Activated CD8-positive, alpha-beta memory T cell treated with anti-CD3 and anti-CD28 coated beads for 24 hours (primary cell): ENCODE measurements at regions not wholly inside any gene's neighbourhood (a gene's known extent, or its start where the extent isn't known, plus 50 kb on each side); places are given as distances from the start of the nearest gene placed in this dataset.

ENCODE experiments used
- DNase-seq: peaks from one replicate; pipeline ENCODE4 v3.0.0-alpha.2; 2020

DNA sequence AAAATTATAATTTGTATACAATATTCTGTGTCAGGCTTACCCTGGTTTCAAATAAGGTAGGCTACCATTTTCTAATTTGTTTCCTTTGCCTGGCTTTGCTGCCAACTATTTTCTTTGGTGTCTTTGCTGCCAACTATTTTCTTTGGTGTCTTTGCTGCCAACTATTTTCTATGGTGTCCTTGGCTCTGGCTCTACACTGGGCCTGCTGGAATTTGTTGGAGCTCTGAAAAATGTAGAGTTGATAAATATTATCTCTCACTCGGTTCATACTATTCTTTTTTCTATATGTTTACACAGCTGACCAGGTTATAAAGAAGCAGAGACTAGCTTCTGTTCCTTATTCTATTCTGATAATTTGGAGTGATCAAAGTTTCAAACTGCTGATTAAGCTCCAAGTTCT, 768.0 kb upstream of the PHF14 start:
- no peak for DNase-seq

DNA sequence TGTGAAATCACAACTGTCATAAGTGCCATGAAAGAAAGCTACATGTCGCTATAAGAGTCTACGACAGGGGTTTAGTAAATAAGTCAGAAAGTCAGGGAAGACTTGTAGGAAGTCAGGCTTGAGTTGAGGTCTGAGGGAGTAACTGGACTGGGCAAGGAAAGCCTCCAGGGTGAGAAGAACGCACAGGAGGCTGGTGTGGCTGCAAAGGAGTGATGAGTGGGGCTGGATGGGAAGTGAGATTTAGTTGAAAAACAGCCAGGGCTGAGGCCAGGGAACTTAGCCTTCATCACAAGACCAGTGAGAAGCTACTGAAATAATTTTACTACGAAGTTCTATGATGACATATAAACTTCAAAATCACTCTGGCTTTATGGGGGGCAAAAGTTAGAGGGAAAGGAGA, 763.7 kb upstream of the PHF14 start:
- no peak for DNase-seq

DNA sequence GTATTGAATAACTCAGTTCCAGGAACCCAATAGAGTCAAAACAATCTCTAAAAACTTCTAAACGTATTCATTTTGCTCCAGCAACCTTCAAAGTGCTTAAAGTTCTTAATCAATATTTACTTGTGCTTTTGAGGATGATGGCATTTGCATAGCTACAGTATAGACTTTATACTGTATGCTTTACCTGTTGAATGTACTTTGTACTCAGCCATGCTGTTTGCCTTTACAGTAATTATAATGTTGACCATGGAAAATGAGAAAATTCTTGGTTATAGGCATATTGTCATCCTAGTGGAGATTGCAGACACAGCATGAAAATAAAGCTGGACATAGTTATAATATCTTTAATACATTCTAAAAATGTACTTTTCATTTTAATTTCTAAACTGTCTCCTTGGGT, 762.7 kb upstream of the PHF14 start:
- no peak for DNase-seq

DNA sequence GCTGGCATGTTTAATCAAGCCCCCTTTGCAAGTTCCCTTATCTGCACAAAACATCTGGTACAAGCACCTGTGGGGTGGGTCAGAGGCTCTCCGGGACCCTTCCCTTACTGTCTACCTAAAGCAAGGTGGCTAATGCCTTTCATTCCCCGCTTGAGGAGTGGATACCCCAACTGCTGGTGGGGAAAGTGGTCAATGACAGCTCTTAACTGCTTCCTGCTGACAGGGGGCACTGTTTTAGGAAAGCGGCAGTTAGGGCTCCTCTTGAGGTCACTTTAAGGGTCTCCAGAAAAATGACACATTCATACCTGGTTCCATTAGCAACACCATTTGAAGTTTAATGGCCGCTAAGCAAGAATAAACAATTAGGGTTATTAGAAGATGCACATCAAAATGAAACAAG, 761.8 kb upstream of the PHF14 start:
- no peak for DNase-seq

DNA sequence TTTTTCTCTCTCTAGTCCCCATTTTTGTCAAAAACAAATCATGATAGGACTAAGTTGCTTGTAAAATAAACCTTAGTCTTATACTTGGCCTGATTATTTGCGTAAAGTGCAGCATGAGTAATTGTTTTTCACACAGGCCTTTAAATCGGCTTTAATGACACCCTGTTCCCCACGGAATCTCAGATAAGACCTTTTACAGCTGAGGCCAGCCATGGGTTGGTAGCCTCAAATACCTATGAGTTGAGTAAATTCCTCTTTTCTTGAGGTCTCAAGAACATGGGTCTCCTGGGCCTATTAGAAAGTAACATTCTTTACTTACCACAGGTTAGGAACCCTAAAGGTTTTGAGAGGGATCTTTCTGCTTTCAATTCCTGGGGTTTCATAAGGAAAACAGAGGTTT, 761.0 kb upstream of the PHF14 start:
- DNase-seq: no peak

DNA sequence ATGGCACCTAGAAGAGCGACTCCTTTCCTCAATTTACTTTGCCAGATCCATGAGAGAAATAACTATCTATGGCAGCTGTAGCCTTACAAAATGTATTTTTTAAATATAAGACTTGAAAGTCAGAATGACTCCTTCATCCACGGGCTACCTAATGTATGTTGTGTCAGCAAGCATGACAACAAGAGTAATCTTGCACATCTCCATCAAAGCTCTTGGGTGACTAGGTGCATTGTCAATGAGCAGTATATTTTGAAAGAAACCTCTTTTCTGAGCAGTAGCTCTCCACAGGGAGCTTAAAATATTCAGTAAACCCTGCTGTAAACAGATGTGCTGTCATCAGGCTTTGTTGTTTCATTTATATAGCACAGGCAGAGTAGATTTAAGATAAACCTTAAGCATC, 757.2 kb upstream of the PHF14 start:
- no peak for DNase-seq

DNA sequence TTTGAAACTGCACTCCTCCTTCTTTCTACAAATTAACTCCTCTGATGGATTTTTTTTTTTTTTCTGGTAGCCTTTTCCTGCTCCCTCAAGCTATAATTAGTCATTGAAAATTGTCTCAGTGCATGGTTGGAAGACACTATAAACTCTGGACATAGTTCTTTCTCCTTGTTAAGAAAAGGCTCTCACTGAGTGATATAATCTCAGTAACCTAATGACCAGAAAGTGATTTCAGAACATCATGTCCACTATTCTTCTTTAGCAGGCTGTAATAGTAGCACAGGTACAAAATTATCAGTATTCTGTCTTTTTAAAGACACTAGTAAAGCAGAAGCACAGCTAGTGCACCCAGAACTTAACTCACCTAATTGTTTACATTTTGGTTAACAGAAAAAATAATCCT, 752.6 kb upstream of the PHF14 start:
- DNase-seq: no peak

DNA sequence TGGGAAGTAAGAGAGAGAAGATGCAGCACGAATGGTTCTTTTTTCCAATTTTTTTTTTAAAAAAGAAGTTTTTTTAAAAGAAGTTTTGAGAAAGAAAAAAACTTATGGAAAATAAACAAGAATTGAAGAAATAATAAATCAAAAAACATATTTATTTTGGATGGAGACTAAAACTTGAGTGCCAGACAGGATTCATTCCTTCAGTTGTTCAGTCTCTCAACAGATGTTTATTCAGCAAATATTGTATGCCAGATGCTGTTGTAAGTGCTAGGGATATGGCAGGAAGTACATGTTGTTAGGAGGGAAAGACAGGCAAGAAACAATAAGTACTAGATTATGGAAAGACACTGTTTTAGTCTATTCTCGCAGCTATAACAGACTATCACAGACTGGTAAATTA, 750.7 kb upstream of the PHF14 start:
- DNase-seq: no peak

DNA sequence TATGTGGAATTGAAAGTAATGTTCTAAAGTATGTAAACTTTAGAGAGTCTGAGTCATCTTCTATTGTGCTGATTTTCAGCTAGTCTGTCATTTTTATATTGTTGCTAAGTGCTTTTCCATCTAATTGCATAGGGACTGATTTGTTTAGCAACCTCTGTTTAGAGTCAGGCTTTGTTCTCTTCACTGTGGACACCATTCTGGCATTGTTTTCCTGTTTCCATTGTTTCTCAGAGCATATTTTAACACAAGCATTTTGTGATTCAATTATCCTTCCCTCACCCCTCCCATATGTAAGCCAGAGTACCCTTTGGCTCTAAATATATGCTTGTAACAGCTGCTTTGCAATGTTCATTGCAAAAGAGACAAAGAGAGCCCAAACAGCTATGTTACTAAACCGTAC, 748.4 kb upstream of the PHF14 start:
- DNase-seq: no peak

DNA sequence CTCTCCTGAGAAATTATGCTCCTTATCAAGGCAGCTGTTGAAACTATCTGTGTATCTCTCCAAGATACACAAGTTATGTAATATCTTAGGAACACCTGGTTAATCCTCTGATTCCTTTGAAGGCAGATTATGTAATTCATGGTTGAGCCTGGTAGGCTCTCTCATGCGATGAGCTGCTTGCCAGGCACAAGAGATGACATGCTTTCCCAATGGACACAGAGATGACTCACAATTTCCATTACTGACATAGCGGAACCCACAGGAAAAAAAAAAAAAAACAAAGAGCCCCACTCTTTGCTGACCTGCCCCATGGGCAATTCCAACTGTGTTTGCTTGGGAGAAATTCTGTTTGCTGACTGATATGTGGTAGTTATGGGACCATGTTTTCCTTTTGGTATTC, 736.4 kb upstream of the PHF14 start:
- DNase-seq: no peak

DNA sequence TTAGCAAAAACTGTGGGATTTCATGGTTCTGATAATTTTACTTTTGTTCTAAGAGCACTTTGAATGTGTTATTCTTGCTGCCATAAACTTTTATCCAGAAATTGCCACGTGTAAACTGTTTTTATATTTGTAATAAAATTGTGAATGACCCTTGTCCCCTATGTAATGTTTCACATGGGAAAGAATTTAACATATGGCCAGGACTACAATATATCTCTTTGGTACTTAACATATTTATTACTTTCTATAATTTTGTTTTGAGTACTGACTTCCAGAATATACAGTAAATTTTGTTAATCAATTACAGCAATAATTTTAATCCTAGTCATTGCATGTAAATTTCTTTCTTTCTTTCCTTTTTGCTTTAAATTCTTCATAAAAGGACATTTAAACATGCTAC, 735.0 kb upstream of the PHF14 start:
- no peak for DNase-seq

DNA sequence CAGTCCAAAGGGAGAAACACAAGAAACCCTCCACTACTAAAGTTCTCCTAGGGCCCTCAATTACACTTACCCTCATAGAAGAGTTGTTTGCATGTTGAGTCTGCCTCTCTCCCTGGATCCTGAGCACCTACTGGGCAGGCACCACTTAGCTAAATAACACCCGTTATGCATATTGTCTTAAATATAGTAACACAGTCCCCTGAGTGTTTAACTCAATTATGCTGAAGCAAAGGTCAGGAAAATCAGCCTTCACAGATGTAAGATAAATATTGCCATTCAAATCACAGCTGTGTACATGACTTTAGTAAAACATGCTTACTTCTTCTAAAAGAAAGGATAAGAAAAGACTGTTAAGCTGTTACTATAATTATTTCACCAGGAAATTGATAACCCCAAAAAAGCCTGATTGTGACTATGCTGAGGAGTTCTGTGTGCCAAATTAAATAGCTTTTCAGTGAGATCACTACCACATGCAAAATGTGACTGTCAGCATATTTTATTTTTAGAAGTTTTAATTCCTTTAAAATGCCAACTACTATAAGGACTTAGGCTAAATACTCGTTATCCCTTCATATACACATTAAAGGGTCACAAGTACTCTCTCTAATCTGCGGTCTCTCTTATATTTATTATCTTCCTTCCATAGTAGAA, 733.9 kb upstream of the PHF14 start:
- no peak for DNase-seq

DNA sequence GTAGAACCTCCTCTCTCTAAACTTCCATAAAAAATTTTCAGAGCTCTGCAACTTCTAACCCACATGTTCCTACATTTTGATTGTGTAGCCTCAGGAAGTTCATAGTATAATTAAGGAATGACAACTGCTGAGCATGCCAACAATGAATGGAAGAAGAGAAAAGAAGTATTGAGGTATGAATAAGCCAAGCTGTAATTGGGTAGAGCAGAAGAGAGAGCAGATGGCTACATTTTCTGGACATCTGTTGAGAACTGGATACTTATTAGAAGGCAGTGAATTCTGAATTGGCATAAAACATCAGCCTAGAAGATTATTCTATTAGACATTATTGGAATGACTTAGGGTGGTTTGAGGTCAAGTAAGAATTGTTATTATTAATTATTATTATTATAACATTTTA, 728.3 kb upstream of the PHF14 start:
- DNase-seq: no peak

DNA sequence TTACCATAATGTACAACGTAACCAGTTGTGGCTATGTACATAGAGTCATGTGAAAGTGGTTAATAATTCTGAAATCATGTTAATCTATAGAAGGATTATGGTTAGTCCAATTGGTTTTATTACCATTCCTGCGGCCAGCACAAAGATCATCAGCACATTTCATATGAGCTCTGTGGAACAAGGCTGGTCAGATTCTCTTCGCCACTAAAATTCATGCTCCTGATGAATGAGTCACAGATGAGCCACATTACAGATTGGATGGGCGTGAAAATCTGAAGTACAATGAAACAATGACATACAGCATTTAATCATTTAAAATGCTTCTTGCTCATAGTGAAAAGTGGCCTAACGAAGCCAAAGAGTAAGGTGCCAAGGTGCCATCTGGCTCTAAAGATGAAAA, 716.2 kb upstream of the PHF14 start:
- DNase-seq: no peak

DNA sequence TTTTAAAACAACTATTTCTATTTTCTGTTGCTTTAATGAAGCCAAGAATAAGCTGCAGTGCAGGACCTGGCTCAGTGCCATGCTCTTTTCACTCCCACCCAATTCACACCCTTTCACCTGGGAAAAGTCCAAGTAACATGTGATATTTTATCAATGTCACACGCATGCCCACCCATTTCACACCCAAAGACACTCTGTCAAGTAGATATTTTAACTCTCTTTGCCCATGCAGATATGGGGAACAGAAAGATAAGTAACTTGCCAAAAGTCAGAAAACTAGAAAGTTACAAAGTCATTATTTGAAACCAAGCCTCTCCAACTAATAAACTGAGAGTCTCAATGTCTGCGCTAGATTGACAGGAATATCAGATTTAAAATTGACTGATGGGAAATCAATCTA, 706.7 kb upstream of the PHF14 start:
- DNase-seq: no peak

DNA sequence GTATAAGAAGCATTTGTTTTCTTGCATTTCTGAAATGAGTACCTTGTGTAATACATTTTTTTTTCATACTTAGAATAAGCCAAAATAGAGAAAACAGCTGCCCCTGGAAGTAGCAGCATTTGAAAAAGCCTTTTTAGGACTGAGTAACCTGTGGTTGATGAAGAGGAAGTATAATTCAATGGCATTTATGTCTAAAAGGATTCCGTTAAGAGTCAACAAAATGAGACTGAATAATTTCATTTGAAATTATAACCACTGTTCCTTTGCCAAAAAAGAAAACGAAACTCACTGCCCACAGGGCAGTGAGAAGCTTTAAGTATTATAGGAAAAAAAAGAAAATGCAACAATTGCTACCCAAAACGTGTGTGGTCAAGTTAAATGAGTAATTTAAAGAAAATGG, 705.6 kb upstream of the PHF14 start:
- no peak for DNase-seq

DNA sequence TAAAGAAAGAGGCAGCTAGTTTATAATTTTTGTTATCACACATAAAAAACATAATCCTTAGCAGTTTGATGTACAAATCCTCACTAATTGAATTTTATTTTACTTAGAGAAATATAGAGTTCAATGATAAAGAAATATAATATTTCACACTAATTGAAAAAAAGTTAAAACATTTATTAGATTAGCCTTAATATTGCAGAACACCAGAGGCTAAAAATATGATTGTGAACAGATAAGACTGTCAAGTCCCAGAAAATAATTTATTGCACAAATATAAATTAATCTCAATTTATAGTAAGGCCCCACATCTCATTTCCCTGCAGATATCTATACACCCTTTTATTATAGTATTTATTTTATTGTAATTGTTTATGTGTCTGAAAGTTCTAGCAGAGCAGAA, 690.8 kb upstream of the PHF14 start:
- DNase-seq: no peak

DNA sequence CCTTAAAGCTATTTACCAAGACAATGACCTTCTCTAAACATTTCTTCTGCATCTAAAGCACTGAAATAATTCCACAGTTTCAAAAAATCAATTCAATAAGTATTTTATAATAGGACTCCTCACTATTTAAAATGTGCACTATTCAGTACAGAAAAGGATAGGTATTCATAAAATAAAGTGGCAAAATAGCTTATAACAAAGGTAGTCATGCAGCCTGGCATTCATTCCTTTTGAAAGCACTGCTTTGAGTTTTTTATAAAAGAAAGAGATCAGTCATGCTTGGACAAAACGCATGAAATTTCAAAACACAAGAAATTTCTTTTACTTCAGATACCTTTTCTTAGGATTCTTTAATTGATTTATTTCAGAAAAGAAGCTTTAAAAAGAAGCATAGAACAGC, 689.7 kb upstream of the PHF14 start:
- DNase-seq: no peak

DNA sequence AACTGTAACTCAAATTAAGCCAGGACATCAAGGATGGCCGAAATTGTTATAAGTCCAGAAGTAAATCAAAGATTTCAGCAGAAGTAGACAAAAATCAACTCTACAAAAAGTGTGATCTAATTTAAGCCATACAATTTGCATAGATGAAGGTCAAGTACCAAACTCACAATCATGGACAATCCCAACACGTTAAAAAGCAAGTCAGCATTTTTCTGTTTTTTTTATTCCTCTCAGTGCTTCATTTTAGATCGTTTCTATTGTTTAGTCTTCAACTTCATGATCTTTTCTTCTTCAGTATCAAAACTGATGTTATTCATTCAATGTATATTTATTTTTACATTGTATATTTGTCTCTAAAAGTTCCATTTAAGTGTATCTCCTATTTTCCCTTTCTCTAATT, 674.3 kb upstream of the PHF14 start:
- no peak for DNase-seq

DNA sequence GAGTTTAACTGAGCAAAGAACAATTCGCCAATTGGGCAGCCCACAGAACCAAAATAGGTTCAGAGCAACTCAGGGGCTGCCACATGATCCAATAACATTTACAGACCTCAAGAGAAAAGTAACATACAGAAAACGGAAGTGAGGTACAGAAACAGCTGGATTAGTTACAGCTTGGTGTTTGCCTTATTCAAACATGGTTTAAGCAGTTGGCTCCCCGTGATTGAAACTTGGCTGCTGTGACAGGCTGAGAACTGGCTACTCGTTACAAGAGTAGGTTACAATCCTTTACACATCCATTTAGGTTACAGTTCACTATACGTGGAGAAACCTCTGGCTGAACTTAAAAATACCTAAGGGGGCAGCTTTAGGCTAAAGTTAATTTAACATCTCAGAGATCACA, 673.1 kb upstream of the PHF14 start:
- DNase-seq: no peak

DNA sequence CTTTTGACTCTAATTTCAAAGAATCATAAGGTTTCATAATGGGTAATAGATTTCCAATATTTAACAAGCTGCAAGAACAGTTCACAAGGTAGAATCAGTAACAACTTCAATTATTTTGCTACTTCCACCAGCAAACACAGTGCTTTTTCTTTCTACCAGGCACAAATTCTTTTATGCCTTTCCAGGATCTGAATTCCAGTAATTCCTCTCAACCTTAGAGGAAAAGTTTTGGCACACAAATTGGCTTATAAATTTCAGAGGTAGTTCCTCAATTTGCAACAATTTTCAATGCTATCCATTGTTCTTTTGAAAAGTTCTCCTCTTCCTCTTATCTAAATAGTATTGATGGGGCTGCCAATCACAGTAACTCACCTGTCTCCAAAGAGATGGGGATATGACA, 665.4 kb upstream of the PHF14 start:
- DNase-seq: no peak

DNA sequence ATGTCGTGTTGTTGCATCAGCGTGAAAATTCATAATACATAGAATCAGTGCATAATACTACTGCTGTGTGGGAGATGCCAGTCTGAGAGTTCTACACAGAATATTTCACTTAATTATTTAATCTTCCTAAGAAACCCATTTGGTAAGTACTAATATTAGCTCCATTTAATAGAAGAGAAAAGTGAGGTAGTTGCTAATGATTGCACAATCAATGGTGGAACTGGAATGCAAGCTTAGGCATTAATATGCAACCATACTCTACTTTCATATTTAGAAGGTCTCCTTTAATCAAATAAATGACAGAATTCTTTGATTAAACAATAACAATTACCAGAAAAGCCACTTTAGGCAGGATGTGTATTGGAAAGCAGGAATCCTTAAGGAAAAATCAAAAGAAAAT, 660.7 kb upstream of the PHF14 start:
- DNase-seq: no peak

DNA sequence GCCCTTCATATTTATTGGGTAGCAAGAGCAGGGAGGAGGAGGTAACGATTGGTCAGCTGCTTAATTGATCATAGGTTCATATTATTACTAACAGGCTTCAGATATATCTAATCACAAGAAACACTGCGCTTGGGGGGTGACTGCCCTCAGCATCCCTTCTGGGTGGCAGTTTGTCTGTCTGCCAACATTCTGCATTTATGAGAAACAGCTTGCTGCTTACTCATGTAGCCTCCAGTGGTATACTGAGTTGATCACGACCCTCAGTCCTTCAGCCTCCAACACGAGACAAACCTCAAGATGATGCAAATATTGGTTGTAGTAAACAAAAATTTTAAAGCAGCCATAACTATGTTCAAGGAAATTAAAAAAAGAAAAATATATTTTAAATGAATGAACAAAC, 657.8 kb upstream of the PHF14 start:
- no peak for DNase-seq

DNA sequence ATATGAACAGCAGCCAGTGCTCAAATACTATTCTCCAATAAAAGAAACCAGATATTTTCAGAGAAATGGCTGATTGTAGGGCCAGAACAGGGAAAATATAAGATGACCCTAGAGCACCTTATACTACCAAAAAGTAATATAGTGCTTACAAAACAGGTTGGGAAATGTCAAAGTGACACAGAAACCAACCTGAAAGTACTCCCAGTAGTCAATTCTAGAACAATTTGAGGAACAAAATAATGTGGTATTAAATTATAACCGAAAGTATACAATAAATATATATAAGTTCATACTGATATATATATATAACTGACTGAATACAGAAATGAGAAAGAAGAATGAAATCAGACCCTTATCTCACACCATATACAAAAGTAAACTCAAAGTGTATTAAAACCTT, 657.2 kb upstream of the PHF14 start:
- no peak for DNase-seq

DNA sequence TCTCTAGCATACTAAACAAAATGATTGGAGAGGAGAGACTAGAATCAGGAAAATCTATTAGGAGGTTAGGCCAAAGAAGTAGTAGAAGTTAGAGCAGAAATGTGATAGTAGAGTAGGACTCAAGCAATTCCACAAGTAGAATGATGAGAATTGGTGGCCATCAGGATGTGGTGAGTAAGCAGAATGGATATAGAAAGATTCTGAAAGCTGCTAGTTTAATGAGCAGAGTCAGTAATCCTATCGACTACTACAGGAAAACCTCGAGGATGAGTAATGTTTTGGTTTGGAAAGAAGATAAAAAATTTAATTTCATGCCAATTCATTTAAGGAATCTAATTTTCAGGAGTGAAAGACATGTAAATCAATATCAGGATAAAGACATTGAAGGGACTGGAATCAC, 648.3 kb upstream of the PHF14 start:
- DNase-seq: no peak

DNA sequence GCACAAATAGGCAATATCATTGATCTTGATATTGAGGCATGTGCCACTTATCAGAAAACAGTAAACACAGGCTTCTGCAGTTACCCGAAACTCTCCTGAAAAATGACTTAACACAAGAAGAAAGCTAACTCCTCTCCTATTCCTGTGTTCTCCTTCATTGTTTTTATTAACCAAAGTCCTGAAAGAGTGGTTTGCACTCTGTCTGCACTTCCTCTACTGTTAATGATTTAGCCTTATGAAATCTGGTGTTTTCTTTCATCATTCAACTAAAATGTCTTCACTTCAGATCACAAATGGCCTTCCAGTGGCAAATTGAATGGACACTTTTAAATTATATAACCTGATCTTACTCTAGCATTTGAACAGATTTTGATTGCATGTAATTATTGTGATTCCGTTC, 630.6 kb upstream of the PHF14 start:
- no peak for DNase-seq
